Epithelial cell of proximal tubule (primary cell): ENCODE measurements at regions not wholly inside any gene's neighbourhood (a gene's known extent, or its start where the extent isn't known, plus 50 kb on each side); places are given as distances from the start of the nearest gene placed in this dataset.

Experiments used
- DNase-seq: peaks from one replicate; pipeline ENCODE4 v3.0.0-alpha.2; 2011; ENCODE audit warnings: low read depth
- H3K4me3 ChIP-seq: 2 replicates; pipeline ENCODE4 v1.5.1; 2011; ENCODE audit warnings: low read depth, mild to moderate bottlenecking, low read length
- TF ChIP-seq, protein P1 (sequence below): conservative IDR thresholded peaks from 2 replicates; pipeline ENCODE4 v1.5.1; 2012; ENCODE audit warnings: low read depth, mild to moderate bottlenecking, low read length

DNA sequence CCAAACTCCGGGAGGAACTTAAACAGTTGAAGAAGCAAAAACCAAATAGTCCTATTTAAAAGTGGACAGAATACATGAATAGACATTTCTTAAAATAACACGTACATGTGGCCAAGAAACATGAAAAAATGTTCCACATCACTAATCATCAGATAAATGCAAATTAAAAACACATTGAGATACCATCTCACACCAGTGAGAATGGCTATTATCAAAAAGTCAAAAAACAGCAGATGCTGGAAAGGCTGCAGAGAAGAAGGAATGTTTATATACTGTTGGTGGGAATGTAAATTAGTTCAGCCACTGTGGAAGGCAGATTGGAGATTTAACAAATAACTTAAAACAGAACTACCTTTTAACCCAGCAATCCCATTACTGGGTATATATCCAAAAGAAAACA is 283.0 kb upstream of the IZUMO3 start:
- TF ChIP-seq, protein P1, sequence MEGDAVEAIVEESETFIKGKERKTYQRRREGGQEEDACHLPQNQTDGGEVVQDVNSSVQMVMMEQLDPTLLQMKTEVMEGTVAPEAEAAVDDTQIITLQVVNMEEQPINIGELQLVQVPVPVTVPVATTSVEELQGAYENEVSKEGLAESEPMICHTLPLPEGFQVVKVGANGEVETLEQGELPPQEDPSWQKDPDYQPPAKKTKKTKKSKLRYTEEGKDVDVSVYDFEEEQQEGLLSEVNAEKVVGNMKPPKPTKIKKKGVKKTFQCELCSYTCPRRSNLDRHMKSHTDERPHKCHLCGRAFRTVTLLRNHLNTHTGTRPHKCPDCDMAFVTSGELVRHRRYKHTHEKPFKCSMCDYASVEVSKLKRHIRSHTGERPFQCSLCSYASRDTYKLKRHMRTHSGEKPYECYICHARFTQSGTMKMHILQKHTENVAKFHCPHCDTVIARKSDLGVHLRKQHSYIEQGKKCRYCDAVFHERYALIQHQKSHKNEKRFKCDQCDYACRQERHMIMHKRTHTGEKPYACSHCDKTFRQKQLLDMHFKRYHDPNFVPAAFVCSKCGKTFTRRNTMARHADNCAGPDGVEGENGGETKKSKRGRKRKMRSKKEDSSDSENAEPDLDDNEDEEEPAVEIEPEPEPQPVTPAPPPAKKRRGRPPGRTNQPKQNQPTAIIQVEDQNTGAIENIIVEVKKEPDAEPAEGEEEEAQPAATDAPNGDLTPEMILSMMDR: no peak
- DNase-seq: no peak

DNA sequence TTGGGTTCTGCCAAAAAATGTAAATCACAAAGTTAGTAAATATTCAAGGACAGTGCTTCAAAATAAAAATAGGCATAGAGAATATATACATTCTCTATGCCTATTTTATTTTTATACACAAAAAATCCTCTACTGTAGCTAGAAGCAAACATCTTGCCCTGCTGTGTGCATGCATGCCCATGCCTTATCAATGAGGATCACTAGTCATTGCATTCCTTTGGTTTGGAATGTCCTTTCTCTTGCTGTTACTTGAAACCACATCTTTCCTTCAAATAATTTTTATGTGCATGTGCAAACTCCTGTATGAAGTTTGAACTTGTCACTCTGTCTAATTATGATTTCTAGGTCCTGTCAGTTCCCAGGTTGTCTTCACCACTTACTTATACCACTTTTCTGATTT is 278.9 kb upstream of the IZUMO3 start:
- no peak overlapping the region for H3K4me3 ChIP-seq
- no peak for DNase-seq
- TF ChIP-seq, protein P1: no peak

More for the DNA sequence above, 283.0 kb upstream of the IZUMO3 start:
- H3K4me3 ChIP-seq: no peak overlapping the region

DNA sequence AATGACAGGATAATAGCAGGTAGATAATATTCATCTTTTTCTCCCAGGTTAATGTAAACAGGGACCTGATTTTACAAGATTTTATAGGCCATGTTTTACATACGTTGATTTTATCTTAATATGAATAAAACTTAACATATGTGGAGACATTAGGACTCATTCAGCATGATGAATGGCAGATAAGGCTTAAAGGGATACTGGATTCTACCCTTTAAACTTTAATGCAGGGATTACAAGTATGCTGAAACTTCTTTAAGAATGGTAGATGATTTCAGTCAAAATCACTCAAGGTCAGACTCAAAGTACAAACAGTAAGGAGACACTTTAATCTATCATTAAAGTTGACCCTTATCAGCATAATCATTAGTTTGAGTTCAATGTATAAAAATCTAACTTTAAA is 274.5 kb upstream of the IZUMO3 start:
- H3K4me3 ChIP-seq: no peak overlapping the region
- DNase-seq: no peak
- TF ChIP-seq, protein P1: no peak

DNA sequence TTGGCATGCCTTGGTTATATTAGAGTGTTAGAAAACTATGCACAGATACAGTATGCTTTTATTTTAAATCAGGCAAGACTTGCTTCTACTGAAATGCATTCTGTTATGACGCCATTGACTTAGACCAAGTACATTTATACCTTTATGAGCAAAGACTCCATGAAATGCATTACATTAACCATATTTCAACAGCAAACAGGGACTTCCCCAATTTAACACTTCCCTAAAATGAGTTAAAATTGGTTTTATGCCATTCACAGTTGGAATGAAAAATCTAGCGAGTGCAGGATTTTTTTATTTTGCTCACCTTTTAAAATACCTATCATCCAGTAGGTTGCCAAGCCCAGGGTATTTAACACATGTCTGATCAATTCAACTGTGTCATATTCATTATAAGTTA is 272.1 kb upstream of the IZUMO3 start:
- TF ChIP-seq, protein P1: no peak
- H3K4me3 ChIP-seq: no peak overlapping the region
- no peak for DNase-seq

DNA sequence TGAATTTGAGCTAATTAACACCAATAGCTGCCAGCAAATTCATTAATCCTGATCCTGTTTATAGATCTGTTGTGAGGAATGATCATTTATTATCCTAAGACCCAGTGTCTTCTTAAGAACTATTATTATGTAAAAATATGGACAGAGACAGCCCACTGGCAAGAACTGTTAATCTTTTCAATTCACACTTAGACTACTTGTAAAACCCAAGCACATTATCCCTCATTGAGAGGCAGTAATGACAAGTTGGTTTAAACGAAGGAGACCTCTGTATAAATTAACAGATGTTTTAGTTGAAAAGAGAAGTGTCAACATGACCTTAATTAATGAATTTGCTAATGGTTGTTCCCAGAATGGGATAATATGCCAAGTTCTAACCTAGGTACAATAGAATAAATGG is 270.3 kb upstream of the IZUMO3 start:
- no peak overlapping the region for H3K4me3 ChIP-seq
- no peak for DNase-seq
- TF ChIP-seq, protein P1: no peak

DNA sequence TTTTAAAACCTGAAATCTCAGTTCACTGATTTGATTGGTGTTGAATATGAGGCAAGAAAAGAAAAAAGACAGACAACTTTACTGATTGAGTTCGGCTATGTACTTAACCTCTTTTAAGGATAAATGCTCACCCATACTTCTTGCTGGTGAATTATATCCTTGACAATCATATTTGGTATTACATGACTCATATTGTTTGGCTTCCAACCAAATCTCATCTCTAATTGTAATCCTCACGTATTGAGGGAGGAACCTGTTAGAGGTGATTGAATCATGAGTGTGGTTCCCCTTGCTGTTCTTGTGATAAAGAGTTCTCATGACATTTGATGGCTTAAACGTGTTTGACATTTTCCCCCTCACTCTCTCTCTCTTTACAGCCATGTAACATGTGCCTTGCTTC is 255.6 kb upstream of the IZUMO3 start:
- TF ChIP-seq, protein P1: no peak
- no peak for DNase-seq
- no peak overlapping the region for H3K4me3 ChIP-seq

DNA sequence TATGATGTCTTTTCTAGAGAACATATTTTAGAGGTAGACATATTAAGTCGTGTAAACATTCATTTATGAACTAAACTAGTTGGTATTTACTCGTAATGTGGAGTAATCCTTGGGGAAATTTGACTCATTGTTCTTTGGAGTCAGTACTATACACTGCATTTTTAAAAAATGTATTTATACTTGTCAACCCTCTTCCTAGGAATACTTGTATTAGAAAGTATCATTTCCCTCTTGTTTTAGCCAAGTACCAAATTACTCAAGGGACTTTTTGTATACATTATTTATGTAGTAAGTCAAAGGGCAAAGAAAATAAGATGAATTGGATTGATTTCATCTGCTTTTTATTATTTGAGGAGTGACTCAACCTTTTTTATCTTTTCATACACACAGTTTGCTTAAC is 248.1 kb upstream of the IZUMO3 start:
- no peak overlapping the region for H3K4me3 ChIP-seq
- no peak for DNase-seq
- TF ChIP-seq, protein P1: no peak
